MCF 10A (cell line): ENCODE measurements at regions not wholly inside any gene's neighbourhood (a gene's known extent, or its start where the extent isn't known, plus 50 kb on each side); places are given as distances from the start of the nearest gene placed in this dataset.
A peak's percentile ranks its signal among the peaks of the same experiment; 100 is the strongest.

Experiments used
- BruUV-seq: library from RNA; stranded (reverse); fragments of 400-500 nt; replicated peaks from 2 replicates; lab custom pipeline; 2021; lab: Mats Ljungman, UMichigan
- CTCF ChIA-PET: fragments of 300-600 bp; sonication (Branson Sonifier 250); formaldehyde crosslinking; extraction: SDS; loops from one replicate; lab custom pipeline; 2021; ENCODE audit warnings: antibody characterized with exemption, inconsistent platforms; lab: Yijun Ruan, JAX
- POLR2A ChIA-PET: fragments of 300-600, 350-650 bp; sonication (Branson Sonifier 250); formaldehyde crosslinking; extraction: SDS; loops from one replicate; lab custom pipeline; 2020; ENCODE audit warnings: antibody characterized with exemption, inconsistent platforms; lab: Yijun Ruan, JAX
- DNase-seq: peaks from one replicate; pipeline ENCODE4 v3.0.0-alpha.2; 2018; ENCODE audit not compliant: unreplicated experiment
- H3K27ac Mint-ChIP-seq: one replicate; pipeline ENCODE4 v1.8.0; 2022; ENCODE audit warnings: mild to moderate bottlenecking, low read depth, mixed read lengths; ENCODE audit not compliant: unreplicated experiment
- H3K27me3 Mint-ChIP-seq: one replicate; pipeline ENCODE4 v1.8.0; 2022; ENCODE audit warnings: mixed read lengths; ENCODE audit not compliant: insufficient read depth, unreplicated experiment
- H3K36me3 Mint-ChIP-seq: one replicate; pipeline ENCODE4 v1.8.0; 2022; ENCODE audit warnings: mild to moderate bottlenecking, moderate library complexity, mixed read lengths; ENCODE audit not compliant: insufficient read depth, unreplicated experiment
- H3K4me1 Mint-ChIP-seq: one replicate; pipeline ENCODE4 v1.8.0; 2022; ENCODE audit warnings: mixed read lengths; ENCODE audit not compliant: insufficient read depth, unreplicated experiment
- H3K4me3 Mint-ChIP-seq: one replicate; pipeline ENCODE4 v1.8.0; 2022; ENCODE audit warnings: mild to moderate bottlenecking, moderate library complexity, mixed read lengths; ENCODE audit not compliant: unreplicated experiment
- H3K9me3 Mint-ChIP-seq: one replicate; pipeline ENCODE4 v1.8.0; 2022; ENCODE audit warnings: mixed read lengths; ENCODE audit not compliant: unreplicated experiment
- CTCF ChIP-seq: fragments of 200-600 bp; IDR thresholded peaks from one replicate; pipeline ENCODE4 v1.8.0; 2022; ENCODE audit warnings: antibody characterized with exemption, mild to moderate bottlenecking; ENCODE audit not compliant: unreplicated experiment
- intact Hi-C: fragments of 100-400 bp; cut with micrococcal nuclease; formaldehyde crosslinking; loops from 2 replicates; pipeline ENCODE4 v1.14.1; 2022

GRCh38 chr18:32553174-32553573 is 82.5 kb upstream of the GAREM1 start:
- Mint-ChIP-seq H3K27ac (no peak overlapping the region), H3K36me3 (no peaks in the 10 kb centered on the region), H3K27me3 (no peaks in the 10 kb centered on the region), H3K4me3 (no peak overlapping the region), H3K4me1 (peaks cover 6% of the 10 kb centered on the region), H3K9me3 (no peaks in the 10 kb centered on the region)
- ChIA-PET POLR2A (interaction anchor here (0.7 to 2.1 kb wide), 4 partner anchors 11 to 235 kb away, joined by 3 to 14 read pairs (median 4); partner anchors contain the start of gene GAREM1), CTCF (interaction anchor here (0.6 to 15.2 kb wide), 23 partner anchors 9 to 536 kb away, joined by 3 to 207 read pairs (median 5); partner anchors contain the start of gene GAREM1)
- no TSS peak for BruUV-seq
- intact Hi-C loops: no loop called here
- TF ChIP-seq CTCF: no peak
- no peak for DNase-seq

- H3K27me3 Mint-ChIP-seq: no peaks in the 10 kb centered on the region
- intact Hi-C loops: loop anchor here (1.0 kb wide), 1 partner anchor 394 kb away; no protein-coding TSS in a partner anchor
- DNase-seq: peak; percentile 81
- H3K4me1 Mint-ChIP-seq: peaks cover 6% of the 10 kb centered on the region
- H3K9me3 Mint-ChIP-seq: no peaks in the 10 kb centered on the region
- CTCF ChIA-PET: interaction anchor here (0.6 to 15.2 kb wide), 31 partner anchors 10 to 444 kb away, joined by 3 to 207 read pairs (median 4); partner anchors contain the start of gene GAREM1
- peak; percentile 57 for TF ChIP-seq CTCF
- H3K27ac Mint-ChIP-seq: no peak overlapping the region
- POLR2A ChIA-PET: interaction anchor here (0.5 to 2.1 kb wide), 4 partner anchors 10 to 394 kb away, joined by 3 to 14 read pairs (median 7); partner anchors contain the start of gene GAREM1
- H3K4me3 Mint-ChIP-seq: no peak overlapping the region
- H3K36me3 Mint-ChIP-seq: no peaks in the 10 kb centered on the region
- no TSS peak for BruUV-seq
Measured at GRCh38 chr18:32552421-32553030, 81.8 kb upstream of the GAREM1 start.

GRCh38 chr18:32550963-32551362 is 80.3 kb upstream of the GAREM1 start:
- H3K36me3 Mint-ChIP-seq: no peaks in the 10 kb centered on the region
- BruUV-seq: no TSS peak
- H3K4me1 Mint-ChIP-seq: peaks cover 6% of the 10 kb centered on the region
- H3K9me3 Mint-ChIP-seq: no peaks in the 10 kb centered on the region
- no peak overlapping the region for H3K27ac Mint-ChIP-seq
- no peak for TF ChIP-seq CTCF
- no peaks in the 10 kb centered on the region for H3K27me3 Mint-ChIP-seq
- intact Hi-C loops: no loop called here
- no peak overlapping the region for H3K4me3 Mint-ChIP-seq
- ChIA-PET CTCF (interaction anchor here (0.6 to 15.2 kb wide), 19 partner anchors 11 to 1044 kb away, joined by 3 to 207 read pairs (median 5); partner anchors contain the start of gene GAREM1), POLR2A (interaction anchor here (0.7 to 2.4 kb wide), 3 partner anchors 35 to 279 kb away, joined by 3 to 14 read pairs (median 7); partner anchors contain the start of gene GAREM1)
- DNase-seq: no peak
